ENCODE measurements at regions not wholly inside any gene's neighbourhood (a gene's known extent, or its start where the extent isn't known, plus 50 kb on each side); places are given as distances from the start of the nearest gene placed in this dataset.
"Not testable (repeated sequence)": the region's sequence is repeated elsewhere in the genome, so short reads cannot be mapped to it uniquely, and the experiment has no call there.

DNA sequence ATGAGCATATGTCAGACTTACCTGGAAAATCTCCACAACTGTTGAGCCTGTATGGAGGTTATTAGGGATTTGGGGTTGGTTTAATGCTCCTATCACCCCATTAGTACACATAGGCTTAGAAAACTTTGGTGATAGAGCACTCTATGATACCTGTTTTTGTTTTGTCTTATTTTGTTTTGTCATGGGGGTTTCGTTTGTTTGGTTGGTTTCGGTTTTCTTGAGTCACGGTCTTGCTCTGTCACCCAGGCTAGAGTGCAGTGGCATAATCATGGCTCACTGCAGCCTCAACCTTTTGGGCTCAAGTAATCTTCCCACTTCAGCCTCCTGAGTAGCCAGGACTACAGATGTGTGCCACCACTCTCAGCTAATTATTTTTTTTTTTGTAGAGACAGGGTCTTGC is 70.0 kb downstream of the MZT1 start:
- DNase-seq (ENCODE audit: low read depth, low spot score): no peak

DNA sequence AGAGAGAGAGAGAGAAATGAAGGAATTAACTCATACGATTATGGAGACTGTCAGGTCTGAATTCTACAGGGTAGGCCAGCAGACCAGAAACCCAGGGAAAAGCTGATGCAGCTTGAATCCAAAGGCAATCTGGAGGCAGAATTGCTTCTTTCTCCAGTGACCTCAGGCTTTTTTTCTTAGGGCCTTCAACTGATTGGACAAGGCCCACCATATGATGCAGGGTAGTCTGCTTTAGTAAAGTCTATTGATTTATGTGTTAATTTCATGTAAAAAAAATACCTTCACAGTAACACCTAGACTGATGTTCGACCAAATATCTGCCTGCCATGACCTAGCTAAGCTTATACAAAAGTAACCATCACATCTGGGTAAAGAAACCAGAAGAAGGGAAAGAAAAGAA is 71.1 kb downstream of the MZT1 start:
- no peak for DNase-seq (ENCODE audit: low read depth, low spot score)

GRCh38 chr13:72653506-72653905 is 73.9 kb downstream of the MZT1 start:
- DNase-seq (ENCODE audit: low read depth, low spot score): no peak

- DNase-seq (ENCODE audit: low read depth, low spot score): no peak
Measured at GRCh38 chr13:72652681-72653080, 74.7 kb downstream of the MZT1 start.

- DNase-seq (ENCODE audit: low read depth, low spot score): no peak
Measured at GRCh38 chr13:72651144-72651543, 76.3 kb downstream of the MZT1 start.

DNA sequence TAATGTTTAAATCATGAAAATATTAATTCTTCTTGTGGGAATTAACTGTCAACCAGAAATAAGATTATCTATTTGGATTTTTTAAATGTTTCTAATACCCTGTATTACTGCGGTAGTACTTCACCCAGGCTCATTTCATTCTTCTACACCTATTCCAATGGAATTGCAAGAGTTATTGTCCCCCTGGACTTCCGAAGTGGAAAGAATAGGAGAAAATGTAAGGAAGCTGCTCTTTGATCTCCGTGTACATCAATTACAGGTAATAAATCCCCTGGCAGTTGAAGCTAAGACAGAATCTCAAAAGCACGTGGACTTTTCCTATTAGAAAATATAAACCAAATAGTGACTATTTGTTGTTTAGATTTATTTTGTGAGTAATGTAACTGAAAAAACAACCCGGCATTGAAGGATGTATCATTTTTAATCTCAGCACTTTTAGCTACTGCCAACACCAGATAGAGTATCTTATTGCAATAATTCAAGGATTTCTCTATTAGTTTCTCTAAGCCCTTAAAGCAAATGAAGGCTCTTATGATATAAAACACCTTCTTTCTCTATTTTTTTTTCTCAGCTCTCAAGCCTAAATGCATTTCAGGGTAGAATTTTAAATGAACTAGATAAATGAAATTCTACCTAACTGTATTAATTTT is 77.3 kb downstream of the MZT1 start:
- DNase-seq (ENCODE audit: low read depth, low spot score): no peak

DNA sequence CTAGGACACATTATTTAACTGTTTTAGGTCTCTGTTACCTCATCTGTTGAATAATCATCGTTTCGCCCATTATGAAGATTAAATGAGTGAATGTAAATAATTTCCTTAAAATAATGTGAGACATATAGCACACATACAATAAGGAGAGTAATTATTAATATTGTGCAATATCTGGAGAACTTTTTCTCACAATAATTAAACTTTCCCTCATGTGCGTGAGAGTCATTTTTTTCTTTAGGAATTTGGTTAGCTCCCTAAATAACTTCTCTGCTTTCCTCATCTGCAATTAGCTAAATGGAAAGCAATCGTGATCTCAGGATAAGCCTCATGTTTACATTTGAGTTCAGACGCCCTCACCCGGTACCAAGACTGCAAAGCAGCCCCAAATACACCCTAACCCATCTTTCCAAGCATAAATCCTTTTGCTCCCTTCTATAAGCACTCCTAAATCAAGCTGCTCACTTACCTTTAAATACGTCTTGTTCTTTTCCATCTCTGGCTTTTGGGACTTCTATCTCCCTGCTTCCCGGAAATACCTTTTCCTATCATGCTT is 78.8 kb downstream of the MZT1 start:
- DNase-seq (ENCODE audit: low read depth, low spot score): peak; percentile 27

- no peak for DNase-seq (ENCODE audit: low read depth, low spot score)
Measured at GRCh38 chr13:72647422-72647821, 80.0 kb downstream of the MZT1 start.

GRCh38 chr13:72645521-72645920 is 81.9 kb downstream of the MZT1 start:
- DNase-seq (ENCODE audit: low read depth, low spot score): no peak

DNA sequence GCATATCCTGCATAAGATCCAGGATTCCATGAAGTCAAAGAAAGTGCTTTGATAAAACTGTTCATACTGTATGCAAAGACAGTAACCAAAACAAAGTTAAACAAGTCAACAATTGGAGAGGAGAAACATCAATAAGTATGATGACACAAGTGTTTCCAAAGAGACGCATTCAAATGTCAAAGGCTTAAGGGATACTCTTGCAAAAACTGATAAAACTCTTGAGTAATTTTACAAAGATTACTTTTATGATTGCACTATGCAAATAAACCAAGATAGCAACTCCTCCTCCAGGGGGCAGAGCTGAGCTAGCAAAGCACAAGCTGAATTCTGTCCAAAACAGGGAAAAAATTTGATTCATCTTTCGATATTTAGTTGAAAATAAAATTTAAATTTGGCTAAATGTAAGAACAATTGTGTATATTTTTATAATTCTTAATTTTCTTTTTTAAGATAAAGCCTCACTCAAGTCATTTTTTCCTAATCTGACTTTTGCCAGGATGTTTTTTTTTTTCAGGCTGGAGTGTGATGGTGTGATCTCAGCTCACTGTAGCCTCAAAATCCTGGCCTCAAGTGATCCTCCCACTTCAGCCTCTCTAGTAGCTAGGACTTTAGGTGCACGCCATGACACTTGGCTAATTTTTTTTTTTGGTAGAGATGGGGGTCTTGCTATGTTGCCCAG is 84.0 kb downstream of the MZT1 start:
- DNase-seq (ENCODE audit: low read depth, low spot score): no peak

DNA sequence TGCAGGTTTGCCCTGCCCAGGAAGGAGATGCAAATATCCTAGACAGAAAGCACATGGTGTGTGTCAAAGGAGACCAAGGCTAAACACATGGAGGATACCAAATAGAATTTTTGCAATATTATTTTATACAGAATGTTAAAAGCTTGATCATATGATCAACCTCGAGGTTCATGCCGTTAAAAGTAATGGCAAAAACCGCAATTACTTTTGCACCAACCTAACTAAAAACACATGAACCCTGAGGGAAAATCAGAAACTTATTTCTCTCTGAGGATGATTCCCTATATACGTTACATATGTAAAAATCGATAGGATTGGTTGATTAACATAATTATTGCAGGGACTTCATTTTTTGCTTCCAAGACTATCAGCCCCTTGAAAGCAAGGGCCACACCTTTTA is 88.1 kb downstream of the MZT1 start:
- no peak for DNase-seq (ENCODE audit: low read depth, low spot score)

DNA sequence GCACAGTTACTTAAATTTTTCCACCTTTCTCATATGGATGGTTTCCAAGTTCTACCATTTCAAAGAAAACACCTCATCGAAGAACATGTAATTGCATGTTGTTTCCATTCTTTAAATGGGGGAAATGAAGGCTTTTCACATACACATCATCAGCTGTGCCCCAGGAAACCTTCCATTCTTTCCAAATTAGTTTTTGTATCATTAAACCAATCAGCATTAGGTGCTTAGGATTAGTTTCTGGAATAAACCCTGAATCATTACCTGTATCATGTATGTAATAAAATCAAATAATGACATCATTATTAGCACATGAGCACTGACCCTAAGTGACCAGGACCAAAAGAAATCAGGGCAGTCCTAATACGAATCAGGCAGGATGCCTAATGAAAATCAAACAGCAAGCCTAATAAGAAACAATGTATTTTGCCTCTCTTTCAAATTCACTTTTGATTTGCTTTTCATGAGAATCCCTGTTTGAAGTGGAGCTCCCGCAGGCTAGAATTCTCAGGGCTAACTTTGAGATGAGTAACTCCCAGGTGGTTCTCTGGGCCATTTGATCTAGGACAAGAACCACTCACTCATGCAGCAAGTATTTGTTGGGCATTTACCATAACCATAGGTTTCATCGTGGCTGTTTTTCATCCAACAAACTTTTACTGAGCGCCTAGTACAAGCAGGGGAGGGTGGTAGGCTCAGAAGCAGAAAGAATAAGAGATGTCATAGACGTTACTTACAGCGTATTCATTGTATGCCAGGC is 89.2 kb downstream of the MZT1 start:
- peak; percentile 17 for DNase-seq (ENCODE audit: low read depth, low spot score)

DNA sequence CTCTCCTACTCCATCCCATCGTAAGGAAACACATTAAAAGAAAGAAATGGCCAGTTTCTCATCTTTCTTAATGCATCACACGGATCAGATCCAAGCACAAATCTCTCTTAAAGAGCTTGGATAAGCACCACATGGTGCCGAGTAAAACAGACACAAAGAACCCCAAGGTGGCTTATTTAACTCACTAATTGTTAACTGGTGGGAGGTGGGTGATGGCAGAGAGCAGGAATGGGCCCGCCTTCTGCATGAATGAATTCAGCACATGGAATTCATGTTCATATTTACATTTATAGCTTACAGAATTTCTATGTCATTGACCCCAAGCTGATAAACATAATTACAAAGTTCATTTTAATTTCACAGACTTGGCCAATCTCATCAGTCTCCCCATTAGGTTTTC is 89.9 kb downstream of the MZT1 start:
- no peak for DNase-seq (ENCODE audit: low read depth, low spot score)

DNA sequence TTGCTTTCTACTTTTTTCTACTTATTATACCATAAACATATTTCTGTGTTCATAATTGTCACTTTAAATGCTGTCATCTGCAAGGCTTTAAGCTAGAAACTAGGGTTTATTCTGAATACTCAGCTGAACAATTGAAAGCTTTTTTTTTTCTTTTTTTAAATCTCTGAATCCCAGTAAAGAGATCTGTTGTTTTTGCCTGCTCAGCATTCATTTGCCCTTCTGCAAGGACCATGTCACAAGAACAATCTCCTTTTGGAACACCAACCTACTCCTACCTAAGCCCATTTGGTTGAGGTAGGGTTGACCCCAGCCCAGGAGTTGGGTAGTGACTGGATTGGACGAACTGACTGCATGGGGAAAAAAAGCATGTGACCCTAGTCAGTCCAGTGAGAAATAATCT is 92.6 kb downstream of the MZT1 start:
- DNase-seq (ENCODE audit: low read depth, low spot score): no peak

GRCh38 chr13:72622546-72622945 is 104.9 kb downstream of the MZT1 start:
- no peak for DNase-seq (ENCODE audit: low read depth, low spot score)

GRCh38 chr13:72620874-72621273 is 106.6 kb downstream of the MZT1 start:
- no peak for DNase-seq (ENCODE audit: low read depth, low spot score)

DNA sequence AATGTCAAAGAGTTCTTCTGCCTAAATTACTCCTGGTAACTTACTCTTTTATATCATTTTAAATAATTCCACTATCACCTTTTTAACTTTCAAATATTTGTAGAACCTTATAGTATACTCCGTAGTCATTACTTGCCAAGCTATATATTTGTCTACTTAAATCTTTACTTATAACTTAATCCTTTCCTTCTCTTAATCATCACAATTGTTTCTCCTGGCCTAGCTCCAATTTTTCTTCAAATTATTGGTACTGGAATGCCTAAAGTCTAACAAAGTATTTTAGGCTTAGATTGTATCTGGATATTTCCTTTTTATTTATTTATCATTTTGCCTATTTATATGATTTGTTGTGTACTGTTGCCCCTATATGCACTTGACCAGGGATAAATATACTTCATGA is 109.5 kb downstream of the MZT1 start:
- no peak for DNase-seq (ENCODE audit: low read depth, low spot score)

GRCh38 chr13:72617186-72617585 is 110.2 kb downstream of the MZT1 start:
- DNase-seq (ENCODE audit: low read depth, low spot score): no peak

GRCh38 chr13:72610251-72610891 is 117.1 kb downstream of the MZT1 start:
- not testable (repeated sequence) for DNase-seq (ENCODE audit: low read depth, low spot score)

DNA sequence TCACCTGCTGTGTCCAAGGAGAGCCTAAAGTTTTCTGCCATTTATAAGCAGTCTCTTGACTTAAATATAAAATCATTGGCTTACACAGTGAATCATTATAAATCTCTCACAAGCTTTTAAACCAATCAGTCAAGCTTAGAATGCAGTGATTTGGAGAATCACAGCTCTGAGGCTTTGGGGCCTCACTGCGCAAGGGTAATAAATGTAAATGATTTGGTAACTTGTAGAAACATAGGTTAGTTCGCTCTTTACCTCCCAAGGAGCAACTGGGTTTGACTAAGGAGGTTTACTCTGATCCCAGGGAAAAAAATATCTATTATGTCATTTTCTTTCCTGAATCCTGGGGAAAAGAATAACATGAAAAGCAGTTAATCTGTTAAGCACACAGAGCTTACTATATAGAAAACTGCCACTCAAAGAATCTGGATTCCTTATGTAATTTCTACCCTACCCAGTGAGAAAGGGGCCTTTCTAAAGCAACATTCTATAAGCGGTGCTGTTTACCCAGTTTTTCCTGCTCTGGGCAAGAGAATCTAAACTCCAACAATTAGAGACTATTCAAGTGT is 128.2 kb downstream of the MZT1 start:
- no peak for DNase-seq (ENCODE audit: low read depth, low spot score)

DNA sequence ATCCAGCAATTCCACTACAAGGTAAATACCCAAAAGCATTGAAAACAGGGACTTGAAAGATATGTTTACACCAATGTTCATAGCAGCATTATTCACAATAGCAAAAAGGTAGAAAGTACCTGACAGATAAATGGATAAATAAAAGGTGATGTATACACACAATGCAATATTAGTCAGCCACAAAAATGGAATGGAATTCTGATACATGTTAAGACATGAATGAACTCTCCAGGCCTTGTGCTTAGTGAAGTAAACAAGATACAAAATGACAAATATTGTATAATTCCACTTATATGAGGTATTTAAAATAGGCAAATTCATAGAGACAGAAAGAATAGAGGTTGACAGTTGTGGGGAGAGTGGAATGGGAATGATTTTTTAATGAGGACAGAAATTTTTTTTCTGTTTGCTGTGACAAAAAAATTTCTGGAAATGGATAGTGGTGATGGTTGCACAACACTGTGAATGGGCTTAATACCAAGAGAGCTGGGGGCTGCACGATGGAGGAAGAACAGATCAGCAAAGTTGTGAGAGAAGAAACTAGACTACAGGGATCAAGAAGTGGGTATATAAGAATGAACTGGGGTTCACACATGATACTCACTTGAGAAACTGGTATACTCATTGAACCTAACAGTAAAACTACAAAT is 137.2 kb downstream of the MZT1 start:
- no peak for DNase-seq (ENCODE audit: low read depth, low spot score)

Measured in ELF-1 (cell line).